HG03097 (cell line): ENCODE measurements at regions not wholly inside any gene's neighbourhood (a gene's known extent, or its start where the extent isn't known, plus 50 kb on each side); places are given as distances from the start of the nearest gene placed in this dataset.

ENCODE experiments used
- ATAC-seq: cut with Tn5 transposase; IDR thresholded peaks from one replicate; pipeline ENCODE4 v1.9.1; 2021; ENCODE audit not compliant: unreplicated experiment, low FRiP score

DNA sequence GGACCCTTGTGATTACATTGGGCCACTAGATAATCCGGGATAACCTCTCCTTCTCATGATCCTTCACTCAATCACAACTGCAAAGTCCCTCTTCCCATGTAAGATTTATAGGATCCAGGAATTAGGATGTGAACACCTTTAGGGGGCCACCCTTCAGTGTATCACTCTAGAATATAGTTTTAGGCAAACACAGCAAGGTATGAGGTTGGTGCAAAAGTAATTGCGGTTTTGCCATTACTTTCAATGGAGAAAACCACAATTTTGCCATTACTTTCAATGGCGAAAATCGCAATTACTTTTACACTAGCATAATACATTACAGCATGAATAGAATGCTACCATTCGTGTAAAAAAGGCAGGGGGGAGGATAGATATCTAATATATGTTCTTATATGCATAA is 104.0 kb downstream of the BAMBI start:
- no peak for ATAC-seq

DNA sequence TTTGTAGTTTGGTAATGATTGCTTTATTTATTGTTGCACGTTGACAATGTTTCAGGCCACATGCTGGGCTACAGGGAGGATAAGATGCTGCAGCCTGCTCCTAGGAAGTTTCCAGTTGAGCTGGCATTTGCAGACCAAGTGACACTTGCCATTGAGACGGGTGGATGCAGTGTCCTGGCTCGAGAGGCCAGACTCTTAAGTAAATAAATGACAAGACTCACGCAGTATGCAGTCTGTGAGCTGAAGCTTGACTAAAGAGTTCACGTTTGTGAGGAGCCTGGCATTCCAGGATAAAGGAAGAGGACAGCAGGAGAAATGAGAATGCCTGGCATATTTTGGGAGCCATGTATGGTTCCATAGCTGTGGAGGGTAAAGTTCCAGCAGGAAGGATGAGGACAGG is 105.8 kb downstream of the BAMBI start:
- ATAC-seq: no peak

DNA sequence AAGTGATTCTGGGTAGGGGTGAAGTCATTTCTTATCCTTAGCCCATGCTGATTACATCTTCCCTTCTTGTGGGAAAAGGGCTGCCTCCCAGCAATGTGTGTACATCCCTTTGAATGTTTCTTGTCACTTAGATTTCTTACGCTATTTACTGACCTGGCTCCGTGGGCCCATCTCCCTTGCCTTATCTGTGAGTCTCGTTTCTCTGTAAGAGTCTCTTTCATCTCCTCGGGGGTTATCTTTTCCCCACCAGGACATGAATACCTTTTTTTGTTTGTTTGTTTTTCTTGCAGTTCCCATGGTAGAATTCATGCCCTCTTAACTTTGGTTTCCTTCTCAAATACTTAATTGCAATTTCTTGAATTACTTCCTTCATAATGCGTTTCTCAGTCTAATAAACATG is 107.7 kb downstream of the BAMBI start:
- ATAC-seq: no peak

DNA sequence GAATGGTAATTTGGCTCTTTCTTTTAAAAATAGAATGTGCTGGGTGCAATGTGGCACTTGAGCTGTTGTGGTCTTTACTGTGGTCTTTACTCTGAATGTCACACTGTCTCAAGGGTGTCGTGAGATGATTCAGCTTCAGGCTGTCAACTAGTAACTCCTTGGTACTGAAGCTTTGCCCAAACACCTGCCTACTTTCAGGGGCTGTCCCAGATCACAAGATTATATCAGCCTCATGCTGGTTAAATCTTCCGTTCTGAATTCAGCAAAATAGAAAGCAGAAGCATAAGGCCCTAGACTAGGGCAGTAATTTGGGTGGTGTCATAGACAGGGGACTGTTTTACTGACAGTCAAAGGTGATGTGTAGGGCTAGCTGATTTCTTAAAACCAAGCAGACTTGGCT is 110.9 kb downstream of the BAMBI start:
- peak; percentile 72 for ATAC-seq

DNA sequence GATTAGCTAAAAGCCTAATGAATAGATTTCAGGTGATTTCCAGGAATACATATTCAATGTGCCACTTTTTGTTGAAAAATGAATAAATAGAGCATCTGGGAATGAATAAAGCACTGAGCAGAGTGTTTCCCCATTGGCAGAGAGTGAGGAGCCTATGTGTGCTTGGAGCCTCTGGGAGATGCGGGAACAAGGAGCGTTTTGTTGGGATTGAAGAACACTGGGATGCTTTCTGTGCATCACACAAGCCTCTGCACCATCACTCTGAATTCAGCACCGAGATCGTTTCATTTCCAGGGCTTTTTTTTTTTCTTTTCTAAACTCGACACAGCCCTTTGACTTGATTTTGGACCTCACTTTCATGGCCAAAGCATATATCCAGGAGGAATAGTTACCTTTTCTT is 111.4 kb downstream of the BAMBI start:
- ATAC-seq: no peak

DNA sequence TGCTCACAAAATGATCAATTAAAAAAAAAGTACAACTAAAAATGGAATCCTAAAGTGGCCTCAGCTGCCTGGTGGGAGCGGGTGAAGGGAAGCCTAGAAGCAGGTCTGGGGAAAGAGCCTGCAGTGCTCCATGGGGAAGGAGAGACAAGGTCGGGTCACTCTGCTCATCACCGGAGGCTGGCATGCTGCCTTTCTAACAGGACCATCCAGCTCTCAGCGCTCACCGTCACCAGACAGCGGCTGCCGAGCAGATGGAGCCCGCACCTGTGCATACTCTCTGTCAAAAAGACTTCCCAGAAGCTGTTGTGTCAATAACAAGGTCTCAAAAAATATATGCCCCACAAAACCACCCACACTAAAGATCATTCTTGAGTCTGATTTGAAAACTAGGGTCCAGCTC is 112.8 kb downstream of the BAMBI start:
- no peak for ATAC-seq

DNA sequence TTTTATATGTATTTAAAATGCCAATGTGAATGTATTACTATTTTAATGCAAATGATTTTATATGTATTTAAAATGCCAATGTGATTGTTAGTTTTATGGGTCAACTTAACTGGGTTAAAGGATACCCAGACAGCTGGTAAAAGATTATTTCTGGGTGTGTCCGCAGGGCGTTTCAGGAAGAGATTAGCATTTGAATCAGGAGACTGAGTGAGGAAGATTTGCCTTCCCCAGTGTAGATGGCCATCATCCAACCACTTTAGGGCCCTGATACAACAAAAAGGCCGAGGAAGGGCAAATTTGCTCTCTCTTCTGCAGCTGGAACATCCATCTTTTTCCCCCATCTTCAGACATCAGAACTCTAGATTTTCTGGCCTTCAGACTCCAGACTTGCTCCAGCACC is 116.2 kb downstream of the BAMBI start:
- ATAC-seq: no peak

DNA sequence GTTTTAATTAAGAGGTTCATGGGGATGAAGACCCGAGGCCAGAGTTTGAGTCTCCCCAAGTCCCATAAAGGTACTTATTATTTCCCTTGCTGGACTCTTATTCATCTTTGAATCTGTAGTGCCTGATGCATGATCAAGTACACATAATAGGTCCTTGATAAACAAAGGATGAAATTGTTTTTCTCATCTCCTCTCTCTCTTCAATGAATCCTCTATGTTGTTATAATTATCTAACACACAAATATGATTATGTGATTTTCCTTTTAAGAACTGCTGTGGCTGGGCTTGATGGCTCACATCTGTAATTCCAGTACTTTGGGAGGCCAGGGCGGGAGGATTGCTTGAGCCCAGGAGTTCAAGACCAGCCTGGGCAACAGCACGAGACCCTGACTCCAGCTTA is 117.7 kb downstream of the BAMBI start:
- no peak for ATAC-seq

DNA sequence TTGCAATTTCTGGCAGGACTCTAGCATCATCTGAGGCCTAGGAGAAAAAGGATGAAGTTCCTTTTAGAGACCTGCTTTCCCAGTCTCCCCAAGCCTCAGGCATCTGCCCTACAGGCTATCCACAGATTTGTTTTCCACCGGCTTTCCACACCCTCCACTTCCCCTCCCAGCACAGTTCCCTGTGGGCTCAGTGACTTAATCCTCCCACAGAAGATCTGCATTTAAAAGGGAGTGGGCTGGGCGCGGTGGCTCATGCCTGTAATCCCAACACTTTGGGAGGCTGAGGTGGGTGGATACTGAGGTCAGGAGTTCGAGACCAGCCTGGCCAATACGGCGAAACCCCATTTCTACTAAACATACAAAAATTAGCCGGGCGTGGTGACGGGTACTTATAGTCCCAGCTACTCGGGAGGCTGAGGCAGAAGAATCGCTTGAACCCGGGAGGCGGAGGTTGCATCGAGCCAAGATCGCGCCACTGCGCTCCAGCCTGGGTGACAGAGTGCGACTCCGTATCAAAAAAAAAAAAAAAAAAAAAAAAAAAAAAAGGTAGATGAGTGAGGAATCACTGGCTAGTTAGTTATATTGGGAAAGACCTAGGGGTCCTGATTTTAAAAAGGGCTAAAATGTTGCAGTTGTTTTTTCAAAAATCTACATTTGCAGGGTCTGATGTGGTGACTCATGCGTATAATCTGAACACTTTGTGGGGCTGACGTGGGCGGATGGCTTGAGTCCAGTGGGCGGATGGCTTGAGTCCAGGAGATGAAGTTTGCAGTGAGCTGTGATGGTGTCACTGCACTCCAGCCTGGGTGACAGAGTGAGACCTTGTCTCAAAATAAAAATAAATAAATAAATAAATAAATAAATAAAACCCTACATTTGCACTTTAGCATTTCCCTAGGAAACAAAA is 119.5 kb downstream of the BAMBI start:
- ATAC-seq: no peak

DNA sequence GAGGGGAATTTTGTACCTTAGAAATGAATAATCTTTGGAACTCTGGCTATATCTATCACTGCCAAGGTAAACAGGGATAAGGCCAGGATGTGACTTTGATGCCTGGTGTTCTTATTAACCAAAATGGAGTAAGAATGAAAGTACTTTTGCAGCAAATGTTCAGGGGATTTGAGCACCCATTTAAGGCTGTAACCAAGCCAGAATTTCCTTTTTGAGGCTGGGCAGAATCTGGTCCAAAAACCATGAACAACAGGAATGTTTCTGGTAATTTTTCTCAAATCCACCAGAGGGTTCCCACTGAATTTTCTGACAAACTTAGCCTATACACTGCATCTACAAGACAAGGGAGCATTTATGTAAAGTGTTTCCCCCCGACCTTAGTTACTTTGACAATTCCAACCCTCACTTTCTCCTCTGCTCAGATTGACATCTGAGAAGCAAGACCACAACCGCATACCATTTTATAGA is 120.6 kb downstream of the BAMBI start:
- ATAC-seq: no peak

DNA sequence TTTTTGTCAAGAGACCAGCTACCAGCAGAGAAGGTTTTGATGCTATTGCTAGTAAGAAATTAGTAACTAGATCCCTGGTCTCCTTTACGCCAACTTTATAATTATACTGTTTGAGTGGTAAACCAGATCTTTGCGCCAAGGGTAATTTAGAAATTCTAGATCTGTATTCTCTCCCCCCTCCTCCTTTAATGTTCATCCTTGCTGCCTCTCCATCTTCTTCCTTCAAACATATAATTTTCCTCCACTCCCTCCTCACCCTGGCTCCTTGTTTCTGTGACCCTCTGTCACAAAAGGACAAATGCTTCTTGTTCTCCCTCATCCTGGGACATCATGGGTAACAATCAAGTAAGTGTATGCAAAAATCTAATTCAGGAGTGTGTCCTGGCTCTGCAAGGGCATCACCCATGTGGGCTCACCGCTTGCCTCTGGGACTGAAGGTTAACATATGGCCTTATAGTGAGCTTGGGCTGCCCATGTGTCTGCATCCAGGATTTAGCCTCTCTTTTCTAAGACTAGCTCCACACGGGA is 121.2 kb downstream of the BAMBI start:
- no peak for ATAC-seq

DNA sequence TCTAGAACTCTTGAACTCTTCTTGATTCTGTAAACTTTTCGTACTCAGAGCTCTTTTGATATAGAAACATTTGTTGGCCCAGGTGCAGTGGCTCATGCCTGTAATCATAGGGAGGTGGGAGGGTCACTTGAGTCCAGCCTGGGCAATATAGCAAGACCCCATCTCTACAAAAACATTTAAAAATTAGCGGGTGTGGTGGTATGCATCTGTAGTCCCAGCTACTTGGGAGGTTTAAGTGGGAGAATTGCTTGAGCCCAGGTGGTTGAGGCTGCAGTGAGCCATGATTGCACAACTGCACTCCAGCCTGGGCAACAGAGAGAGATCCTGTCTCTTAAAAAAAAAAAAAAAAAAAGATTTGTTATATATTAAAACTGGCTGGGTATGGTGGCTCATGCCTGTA is 121.6 kb downstream of the BAMBI start:
- no peak for ATAC-seq

DNA sequence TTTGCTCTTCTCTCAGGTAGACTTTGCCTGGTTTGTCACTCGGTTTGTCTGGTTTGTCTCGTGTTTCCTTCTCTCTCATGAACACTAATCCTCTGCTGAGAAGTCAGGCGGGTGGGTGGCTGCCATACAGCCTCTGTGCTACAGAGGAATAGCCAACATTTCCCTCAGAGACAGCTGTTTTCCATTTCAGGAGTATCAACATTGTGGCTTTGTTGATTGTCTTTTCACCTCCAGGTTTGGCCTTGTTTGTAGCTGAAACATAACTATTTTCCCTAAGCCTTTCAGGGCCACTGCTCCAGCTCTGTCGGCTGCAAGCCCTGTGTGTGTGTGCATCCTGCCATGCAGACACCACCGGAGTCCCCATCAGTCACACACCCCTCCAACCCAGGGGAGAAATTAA is 122.8 kb downstream of the BAMBI start:
- no peak for ATAC-seq

DNA sequence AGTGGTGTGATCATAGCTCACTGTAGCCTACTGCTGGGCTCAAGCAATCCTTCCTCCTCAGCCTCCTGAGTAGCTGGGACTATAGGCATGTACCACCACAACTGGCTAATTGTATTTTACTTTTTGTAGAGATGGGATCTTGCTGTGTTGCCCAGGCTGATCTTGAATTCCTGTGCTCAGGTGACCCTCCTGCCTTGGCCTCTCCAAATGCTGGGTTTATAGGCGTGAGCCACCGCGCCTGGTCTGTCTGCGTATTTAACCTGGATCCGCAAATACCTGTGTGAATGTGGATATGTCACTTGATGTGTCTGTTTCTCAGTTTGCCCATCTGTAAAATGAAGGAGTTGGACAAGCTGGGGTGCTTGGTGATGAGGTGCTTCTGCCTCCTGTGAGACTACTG is 123.9 kb downstream of the BAMBI start:
- ATAC-seq: no peak

DNA sequence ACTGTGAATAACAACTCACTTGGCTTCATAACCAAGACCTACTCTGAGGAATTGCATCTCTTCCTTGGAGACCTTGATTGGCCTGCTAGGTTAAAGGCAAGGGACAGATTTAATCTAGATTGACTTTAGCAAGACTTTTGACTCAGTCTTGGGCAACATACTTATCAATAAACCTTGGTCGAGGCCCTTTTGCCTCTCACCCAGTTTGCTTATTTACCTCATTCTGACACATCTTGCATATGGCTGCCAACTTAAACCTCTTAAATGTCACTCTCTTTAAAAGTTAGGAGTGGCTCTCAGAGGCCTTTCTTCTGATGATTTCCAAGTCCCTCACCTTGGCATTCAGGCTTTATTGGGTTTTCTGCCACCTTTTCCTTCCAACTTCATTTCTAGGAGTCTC is 124.5 kb downstream of the BAMBI start:
- ATAC-seq: no peak

DNA sequence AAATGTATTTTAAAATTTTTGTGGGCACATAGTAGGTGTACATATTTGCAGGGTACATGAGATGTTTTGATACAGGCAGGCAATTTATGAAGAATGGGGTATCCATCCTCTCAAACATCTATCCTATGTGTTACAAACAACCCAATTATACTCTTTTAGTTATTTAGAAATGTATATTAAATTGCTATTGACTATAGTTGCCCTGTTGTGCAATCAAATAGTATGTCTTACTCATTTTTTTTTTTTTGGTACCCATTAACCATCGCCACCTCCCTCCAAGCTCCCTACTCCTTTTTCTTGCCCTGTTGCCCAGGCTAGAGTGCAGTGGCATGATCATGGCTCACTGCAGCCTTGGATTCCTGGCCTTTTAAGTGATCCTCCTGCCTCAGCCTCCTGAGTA is 128.1 kb downstream of the BAMBI start:
- no peak for ATAC-seq

DNA sequence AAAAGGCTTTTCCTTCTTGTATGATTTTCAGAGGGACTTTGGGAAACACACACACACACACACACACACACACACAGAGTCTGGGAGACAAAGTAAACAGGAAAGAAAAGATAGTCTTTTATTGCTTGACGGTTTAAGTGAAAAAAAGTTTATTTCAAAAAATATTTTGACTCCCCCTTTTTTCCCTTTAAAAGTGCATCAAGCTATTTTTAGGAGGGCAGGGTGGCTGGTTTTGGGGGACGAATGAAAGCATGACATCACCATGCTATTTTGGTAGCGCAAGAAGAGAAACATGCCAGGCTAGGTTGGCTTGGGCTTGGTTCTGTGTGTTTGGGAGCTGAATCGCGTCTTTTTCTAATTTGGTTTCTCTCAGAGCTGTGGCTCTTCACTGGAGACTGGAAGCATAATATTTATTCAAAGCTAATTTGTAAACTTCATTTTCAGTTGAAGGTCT is 129.2 kb downstream of the BAMBI start:
- ATAC-seq: no peak

DNA sequence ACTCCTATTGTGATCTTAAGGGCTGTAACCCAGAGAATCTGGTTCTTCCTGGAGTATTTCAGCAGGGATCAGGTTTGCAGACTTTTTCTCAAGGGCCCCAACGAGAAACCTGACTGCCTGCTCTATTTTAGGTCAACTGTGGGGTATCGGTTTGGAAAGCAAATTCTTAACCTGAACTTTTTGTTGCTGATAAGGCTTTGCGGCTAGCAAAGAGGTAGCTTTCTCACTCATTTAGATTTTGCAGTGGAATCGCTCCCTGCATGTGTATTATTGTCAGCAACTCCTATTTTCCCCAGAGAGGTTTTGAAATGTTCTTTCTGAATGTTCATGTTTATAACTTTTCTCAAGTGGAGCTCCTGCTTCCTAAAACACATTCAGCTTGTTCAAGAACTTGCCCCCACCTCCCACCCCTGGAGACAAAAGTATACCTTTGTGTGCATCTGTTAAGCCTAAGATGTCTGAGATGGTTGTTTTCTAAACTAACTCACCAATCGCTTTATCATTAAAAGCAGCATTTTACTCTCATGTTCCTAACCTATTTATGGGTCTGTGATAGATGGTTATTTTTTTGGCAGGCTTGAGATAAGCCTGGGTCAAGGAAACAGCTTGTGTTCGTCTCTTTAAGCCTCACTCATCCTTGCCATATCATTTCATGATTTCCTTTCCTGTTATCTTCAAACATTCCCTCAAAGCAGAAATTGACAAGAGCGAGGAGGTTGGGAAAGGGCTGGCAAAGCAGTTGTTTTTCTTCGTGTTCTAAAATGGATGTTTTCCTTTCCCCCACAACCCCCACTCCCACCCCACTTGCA is 129.8 kb downstream of the BAMBI start:
- ATAC-seq: no peak

DNA sequence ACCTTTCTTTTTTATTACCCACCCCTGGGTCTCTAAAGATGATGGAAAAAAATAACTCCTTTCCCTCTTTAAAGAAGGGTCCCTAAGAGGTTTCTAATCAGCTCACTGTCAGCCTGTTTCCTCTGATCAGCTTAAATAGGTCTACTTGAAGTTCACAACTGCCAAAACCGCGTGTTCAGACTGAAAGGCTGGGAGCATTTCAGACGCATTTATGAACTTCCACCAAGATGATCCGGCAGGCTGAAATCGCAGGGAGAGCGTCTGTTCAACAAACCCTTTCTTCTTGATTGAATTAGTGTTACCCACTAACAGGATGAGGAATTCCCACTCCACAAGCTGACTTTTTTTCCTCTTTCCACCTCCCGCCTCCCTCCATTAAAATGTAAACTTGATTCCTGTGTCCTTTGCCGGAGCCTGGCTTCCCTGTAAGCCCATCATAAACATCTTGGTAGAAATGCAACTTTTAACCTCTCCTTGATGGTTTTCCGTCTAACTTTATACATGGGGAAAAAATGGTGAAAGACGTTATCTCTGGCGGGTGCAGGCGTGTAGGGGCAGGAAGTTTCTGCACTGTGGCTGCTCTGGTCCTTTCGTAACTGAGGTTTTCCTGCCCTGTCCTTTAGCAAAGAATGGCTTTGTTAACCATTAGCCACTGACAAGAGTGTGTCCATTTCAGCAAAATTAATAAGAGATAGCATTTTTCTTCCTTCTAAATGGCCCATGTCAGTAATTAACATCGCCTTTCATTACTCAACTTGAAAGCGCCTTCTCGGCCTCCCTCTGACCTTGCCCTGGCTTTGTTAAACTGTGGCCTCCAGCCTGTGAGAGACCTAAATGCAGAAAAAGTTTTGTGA is 130.7 kb downstream of the BAMBI start:
- ATAC-seq: no peak

DNA sequence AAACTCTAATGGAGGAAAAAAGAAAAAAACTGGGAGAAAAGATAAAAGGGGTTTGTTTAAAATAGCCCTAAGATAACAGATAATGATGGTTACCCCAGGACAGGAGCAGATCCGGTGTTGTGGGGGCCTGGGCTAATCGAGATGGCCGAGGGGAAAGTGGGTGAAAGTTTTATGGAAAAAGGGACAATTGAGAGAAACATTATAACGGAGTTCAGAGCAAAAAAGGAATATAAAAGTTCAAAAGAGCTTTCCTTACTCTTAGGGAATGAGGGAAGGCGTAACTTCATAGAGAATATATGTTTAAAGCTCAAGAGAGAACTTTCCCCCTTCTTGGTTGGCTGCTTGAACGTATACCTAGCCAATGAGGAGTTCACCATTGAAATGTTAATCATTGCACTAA is 131.4 kb downstream of the BAMBI start:
- no peak for ATAC-seq
